Prostate gland (tissue), 2 donors: ENCODE measurements at regions not wholly inside any gene's neighbourhood (a gene's known extent, or its start where the extent isn't known, plus 50 kb on each side); places are given as distances from the start of the nearest gene placed in this dataset.

Experiments used
- POLR2A ChIP-seq: fragments of 450-650 bp; IDR thresholded peaks from one replicate; pipeline ENCODE4 v1.6.1; 2016; ENCODE audit warnings: antibody characterized with exemption, mild to moderate bottlenecking
- TF ChIP-seq, protein P1 (sequence below), 4 experiments: fragments of 200-600 bp in 2 of 4; fragments of 450-650 bp in 2 of 4; sonication (generic) in 2 of 4; IDR thresholded peaks; 1 replicate in 3 of 4; 2 replicates in 1 of 4; pipeline ENCODE4 v1.5.1; 2016 to 2019; ENCODE audit warnings: antibody characterized with exemption in 4 of 4, mild to moderate bottlenecking in 2 of 4, moderate library complexity in 2 of 4

DNA sequence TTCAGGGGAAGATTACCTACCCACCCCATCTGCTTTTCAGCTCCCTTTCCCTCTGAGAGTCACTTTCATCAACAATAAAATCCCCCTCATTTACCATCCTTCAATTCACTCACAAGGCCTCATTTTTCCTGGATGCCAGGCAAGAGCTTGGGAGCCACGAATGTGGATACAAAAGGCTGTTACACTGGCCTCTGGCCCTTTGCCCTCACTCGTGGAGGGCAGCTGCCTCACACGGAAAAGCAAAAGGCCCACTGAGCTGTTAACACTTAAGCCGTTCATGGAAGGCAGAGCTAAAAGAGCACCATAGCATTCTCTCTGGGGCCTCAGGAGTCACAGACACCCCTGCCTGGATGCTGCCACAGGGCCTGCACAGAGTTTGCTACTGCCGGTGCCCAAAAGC lies 102.4 kb upstream of the TUSC7 start:
- TF ChIP-seq, protein P1, sequence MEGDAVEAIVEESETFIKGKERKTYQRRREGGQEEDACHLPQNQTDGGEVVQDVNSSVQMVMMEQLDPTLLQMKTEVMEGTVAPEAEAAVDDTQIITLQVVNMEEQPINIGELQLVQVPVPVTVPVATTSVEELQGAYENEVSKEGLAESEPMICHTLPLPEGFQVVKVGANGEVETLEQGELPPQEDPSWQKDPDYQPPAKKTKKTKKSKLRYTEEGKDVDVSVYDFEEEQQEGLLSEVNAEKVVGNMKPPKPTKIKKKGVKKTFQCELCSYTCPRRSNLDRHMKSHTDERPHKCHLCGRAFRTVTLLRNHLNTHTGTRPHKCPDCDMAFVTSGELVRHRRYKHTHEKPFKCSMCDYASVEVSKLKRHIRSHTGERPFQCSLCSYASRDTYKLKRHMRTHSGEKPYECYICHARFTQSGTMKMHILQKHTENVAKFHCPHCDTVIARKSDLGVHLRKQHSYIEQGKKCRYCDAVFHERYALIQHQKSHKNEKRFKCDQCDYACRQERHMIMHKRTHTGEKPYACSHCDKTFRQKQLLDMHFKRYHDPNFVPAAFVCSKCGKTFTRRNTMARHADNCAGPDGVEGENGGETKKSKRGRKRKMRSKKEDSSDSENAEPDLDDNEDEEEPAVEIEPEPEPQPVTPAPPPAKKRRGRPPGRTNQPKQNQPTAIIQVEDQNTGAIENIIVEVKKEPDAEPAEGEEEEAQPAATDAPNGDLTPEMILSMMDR (IDR thresholded peaks at IDR 0.05): no peak
- no peak for TF ChIP-seq POLR2A
